ENCODE measurements at regions not wholly inside any gene's neighbourhood (a gene's known extent, or its start where the extent isn't known, plus 50 kb on each side); places are given as distances from the start of the nearest gene placed in this dataset.

GRCh38 chr2:175418224-175418835 is 236.8 kb upstream of the ATP5MC3 start:
- 75% methylated on average over 8 of the region's 8 CpGs for WGBS
- Histone ChIP-seq H3K27ac (ENCODE audit: low read depth in 1 of 2, low read length in 2 of 2) (no peak overlapping the region), H3K4me1 (ENCODE audit: control insufficient read depth in 4 of 4, insufficient read depth in 4 of 4, low read length in 3 of 4) (no peaks in the 10 kb centered on the region), H3K36me3 (ENCODE audit: control insufficient read depth in 4 of 4, insufficient read depth in 3 of 4, low read depth in 1 of 4, low read length in 3 of 4) (no peaks in the 10 kb centered on the region), H3K9me3 (ENCODE audit: control insufficient read depth in 4 of 4, low read length in 3 of 4) (no peaks in the 10 kb centered on the region), H3K27me3 (ENCODE audit: control insufficient read depth in 4 of 4, insufficient read depth in 4 of 4, low read length in 3 of 4) (no peaks in the 10 kb centered on the region), H3K4me3 (ENCODE audit: low read depth in 1 of 3, low read length in 3 of 3) (no peak overlapping the region), H3K9ac (ENCODE audit: low read depth in 1 of 2, low read length in 2 of 2) (no peak overlapping the region)
- DNase-seq (ENCODE audit: low spot score), result no peak
- TF ChIP-seq YY1 (IDR thresholded peaks at IDR 0.05), result no peak
- TF ChIP-seq SP1 (IDR thresholded peaks at IDR 0.05), result no peak
- TF ChIP-seq MAX (IDR thresholded peaks at IDR 0.05), result no peak
- no peak for TF ChIP-seq RAD21 (IDR thresholded peaks at IDR 0.05)
- no peak for TF ChIP-seq HNF4G (IDR thresholded peaks at IDR 0.05)
- TF ChIP-seq ZBTB33 (IDR thresholded peaks at IDR 0.05), result no peak
- no peak for TF ChIP-seq CTCF (IDR thresholded peaks at IDR 0.05; ENCODE audit: low read depth, low read length, missing input control)
- TF ChIP-seq TAF1 (conservative IDR thresholded peaks at IDR 0.05), result no peak
- no peak for TF ChIP-seq JUND (IDR thresholded peaks at IDR 0.05)
- TF ChIP-seq REST (IDR thresholded peaks at IDR 0.05), result no peak
- TF ChIP-seq RXRA (IDR thresholded peaks at IDR 0.05), result no peak
- TF ChIP-seq GABPA (IDR thresholded peaks at IDR 0.05 in 1 of 2, conservative IDR thresholded peaks at IDR 0.05 in 1 of 2), result no peak
- TF ChIP-seq FOXA1 (IDR thresholded peaks at IDR 0.05), result no peak
- no peak for TF ChIP-seq EGR1 (IDR thresholded peaks at IDR 0.05; ENCODE audit: low read depth in 2 of 2)
- no peak for TF ChIP-seq ATF3 (IDR thresholded peaks at IDR 0.05)
- no peak for TF ChIP-seq FOXA2 (IDR thresholded peaks at IDR 0.05)
